ENCODE measurements at regions not wholly inside any gene's neighbourhood (a gene's known extent, or its start where the extent isn't known, plus 50 kb on each side); places are given as distances from the start of the nearest gene placed in this dataset.

DNA sequence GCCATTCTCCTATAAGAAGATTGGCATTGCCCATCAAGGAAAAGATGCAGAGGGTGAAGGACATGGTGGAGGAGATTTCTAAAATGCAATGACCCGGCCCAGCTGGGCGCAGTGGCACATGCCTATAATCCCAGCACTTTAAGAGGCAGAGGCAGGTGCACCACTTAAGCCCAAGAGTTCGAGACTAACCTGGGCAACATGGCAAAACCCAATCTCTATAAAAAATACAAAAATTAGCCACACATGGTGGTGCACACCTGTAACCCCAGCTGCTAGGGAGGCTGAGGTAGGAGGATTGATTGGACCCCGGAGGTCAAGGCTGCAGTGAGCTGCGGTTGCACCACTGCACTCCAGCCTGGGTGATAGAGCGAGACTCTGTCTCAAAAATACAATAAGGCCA, 331.8 kb downstream of the FOXO1 start:
- Histone ChIP-seq H3K79me2 (ENCODE audit: insufficient read depth, low read length) (no peaks in the 10 kb centered on the region), H3K4me1 (ENCODE audit: insufficient read depth, low read length, severe bottlenecking) (peaks cover 19% of the 10 kb centered on the region), H3K4me2 (ENCODE audit: low read length) (no peak overlapping the region), H2AFZ (ENCODE audit: low read length) (no peak overlapping the region), H3K36me3 (ENCODE audit: insufficient read depth, low read length) (no peaks in the 10 kb centered on the region), H3K9ac (ENCODE audit: low read length) (no peak overlapping the region), H4K20me1 (ENCODE audit: insufficient read depth, low read length) (no peaks in the 10 kb centered on the region), H3K4me3 (ENCODE audit: low read depth, low read length, poor library complexity, severe bottlenecking) (no peak overlapping the region), H3K9me3 (ENCODE audit: low read length) (no peaks in the 10 kb centered on the region), H3F3A (ENCODE audit: insufficient read depth, low read length) (no peaks in the 10 kb centered on the region), H3K27ac (ENCODE audit: low read depth, low read length, poor library complexity, severe bottlenecking) (no peak overlapping the region), H3K9me2 (ENCODE audit: low read depth, low read length) (no peaks in the 10 kb centered on the region), H3K27me3 (ENCODE audit: insufficient read depth, low read length) (no peaks in the 10 kb centered on the region)
- TF ChIP-seq EZH2 (IDR thresholded peaks at IDR 0.05; ENCODE audit: borderline replicate concordance, low read length) (no peak), CTCF (IDR thresholded peaks at IDR 0.05; ENCODE audit: low read length) (no peak)

DNA sequence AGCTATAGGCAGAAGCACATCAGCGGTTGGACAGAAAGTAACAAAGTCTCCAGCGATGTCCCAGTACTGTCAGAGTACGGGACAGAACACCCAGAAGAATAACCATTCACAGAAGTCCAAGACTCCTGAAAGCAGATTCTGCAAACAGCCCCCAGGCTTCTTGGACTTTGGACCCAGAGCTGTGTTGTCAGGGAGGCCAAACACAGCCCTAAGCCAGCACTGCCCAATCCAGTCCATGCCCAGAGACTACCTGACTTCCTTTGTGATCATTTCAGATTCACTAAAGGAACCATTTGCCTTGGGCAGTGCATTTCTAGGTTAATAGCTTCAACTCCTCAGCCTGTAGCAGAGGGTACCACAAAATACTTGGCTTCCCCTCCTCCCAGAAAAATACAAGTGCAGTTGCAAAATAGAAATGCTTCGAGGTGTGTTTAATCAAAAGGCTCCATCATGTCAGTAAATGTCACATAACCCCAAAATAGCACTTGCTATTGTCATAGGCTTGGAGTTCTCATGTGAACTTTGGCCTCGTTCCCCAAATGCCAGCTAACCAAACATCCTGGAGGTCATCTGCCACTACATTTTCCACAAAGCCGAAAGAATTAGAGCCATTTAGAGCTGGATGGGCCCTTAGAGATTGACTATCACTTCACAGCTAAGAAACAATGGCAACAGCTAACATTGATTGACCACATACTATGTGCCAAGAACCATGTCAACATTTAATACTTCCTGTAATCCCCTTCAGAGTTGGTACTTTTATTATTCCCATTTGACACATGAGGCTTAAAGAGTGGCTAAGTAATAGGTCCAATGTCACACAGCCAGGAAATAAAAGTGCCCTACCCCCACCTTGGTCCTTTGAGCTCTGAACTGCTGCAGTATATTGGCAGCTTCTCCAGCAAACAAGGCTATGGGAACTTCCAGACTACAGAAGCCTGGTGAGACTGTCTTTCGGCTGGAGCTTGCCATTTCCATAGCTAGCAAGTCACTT, 329.9 kb downstream of the FOXO1 start:
- no peaks in the 10 kb centered on the region for H3K79me2 ChIP-seq (ENCODE audit: insufficient read depth, low read length)
- no peak overlapping the region for H3K4me2 ChIP-seq (ENCODE audit: low read length)
- H3K27ac ChIP-seq (ENCODE audit: low read depth, low read length, poor library complexity, severe bottlenecking): no peak overlapping the region
- no peak overlapping the region for H3K9ac ChIP-seq (ENCODE audit: low read length)
- no peaks in the 10 kb centered on the region for H3K36me3 ChIP-seq (ENCODE audit: insufficient read depth, low read length)
- TF ChIP-seq CTCF (IDR thresholded peaks at IDR 0.05; ENCODE audit: low read length): no peak
- no peak for TF ChIP-seq EZH2 (IDR thresholded peaks at IDR 0.05; ENCODE audit: borderline replicate concordance, low read length)
- H3K4me3 ChIP-seq (ENCODE audit: low read depth, low read length, poor library complexity, severe bottlenecking): no peak overlapping the region
- H3K9me2 ChIP-seq (ENCODE audit: low read depth, low read length): no peaks in the 10 kb centered on the region
- H4K20me1 ChIP-seq (ENCODE audit: insufficient read depth, low read length): no peaks in the 10 kb centered on the region
- peaks cover 22% of the 10 kb centered on the region for H3K4me1 ChIP-seq (ENCODE audit: insufficient read depth, low read length, severe bottlenecking)
- H3K9me3 ChIP-seq (ENCODE audit: low read length): no peaks in the 10 kb centered on the region
- no peak overlapping the region for H2AFZ ChIP-seq (ENCODE audit: low read length)
- no peaks in the 10 kb centered on the region for H3K27me3 ChIP-seq (ENCODE audit: insufficient read depth, low read length)
- H3F3A ChIP-seq (ENCODE audit: insufficient read depth, low read length): no peaks in the 10 kb centered on the region

- no peak for TF ChIP-seq CTCF (IDR thresholded peaks at IDR 0.05; ENCODE audit: low read length)
- TF ChIP-seq EZH2 (IDR thresholded peaks at IDR 0.05; ENCODE audit: borderline replicate concordance, low read length): no peak
- Histone ChIP-seq H3K27ac (ENCODE audit: low read depth, low read length, poor library complexity, severe bottlenecking) (no peak overlapping the region), H3K4me1 (ENCODE audit: insufficient read depth, low read length, severe bottlenecking) (peaks cover 22% of the 10 kb centered on the region), H3K27me3 (ENCODE audit: insufficient read depth, low read length) (no peaks in the 10 kb centered on the region), H3K9ac (ENCODE audit: low read length) (no peak overlapping the region), H3F3A (ENCODE audit: insufficient read depth, low read length) (no peaks in the 10 kb centered on the region), H3K4me3 (ENCODE audit: low read depth, low read length, poor library complexity, severe bottlenecking) (no peak overlapping the region), H3K4me2 (ENCODE audit: low read length) (no peak overlapping the region), H3K36me3 (ENCODE audit: insufficient read depth, low read length) (no peaks in the 10 kb centered on the region), H4K20me1 (ENCODE audit: insufficient read depth, low read length) (no peaks in the 10 kb centered on the region), H3K9me3 (ENCODE audit: low read length) (no peaks in the 10 kb centered on the region), H2AFZ (ENCODE audit: low read length) (no peak overlapping the region), H3K9me2 (ENCODE audit: low read depth, low read length) (no peaks in the 10 kb centered on the region), H3K79me2 (ENCODE audit: insufficient read depth, low read length) (no peaks in the 10 kb centered on the region)
Measured at GRCh38 chr13:40337651-40338050, 328.8 kb downstream of the FOXO1 start.
